ENCODE measurements at regions not wholly inside any gene's neighbourhood (a gene's known extent, or its start where the extent isn't known, plus 50 kb on each side); places are given as distances from the start of the nearest gene placed in this dataset.
"Not testable (repeated sequence)": the region's sequence is repeated elsewhere in the genome, so short reads cannot be mapped to it uniquely, and the experiment has no call there.

DNA sequence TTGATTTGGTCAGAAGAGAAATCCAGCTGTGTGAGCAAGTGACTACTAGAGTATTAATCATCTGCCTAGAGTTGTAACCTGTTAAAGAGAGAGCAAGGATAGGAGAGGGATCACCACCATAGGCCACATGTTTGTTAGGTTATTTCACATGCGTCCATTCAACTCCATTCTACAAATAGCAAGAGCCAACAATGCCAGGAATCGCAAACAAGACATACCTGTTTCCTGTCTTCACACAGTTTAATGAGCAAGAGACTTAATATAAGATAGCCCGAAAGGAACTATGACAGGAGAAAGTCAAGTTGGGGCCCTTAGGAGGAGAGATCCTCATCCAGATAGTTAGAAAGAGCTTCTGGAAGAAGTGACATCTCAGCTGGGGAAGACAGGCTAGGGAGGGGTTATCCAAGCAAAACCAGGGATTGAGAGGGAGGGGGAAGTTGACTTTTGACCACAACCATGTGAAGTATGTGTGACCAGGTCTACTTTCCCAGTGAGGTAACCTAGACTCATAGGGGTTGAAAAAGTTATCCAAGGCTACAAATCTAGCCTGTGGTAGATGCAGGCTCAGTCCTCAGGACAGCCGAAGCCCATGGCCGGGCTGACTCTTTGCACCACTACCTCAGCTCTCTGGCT lies 147.4 kb downstream of the ALDH8A1 start:
- DNase-seq (ENCODE audit: missing footprints) (no peak), ATAC-seq (no peak)
- intact Hi-C loops (cut with DNase I): no loop called here

- intact Hi-C loops (cut with DNase I): loop anchor here (5.0 kb wide), 1 partner anchor 105 kb away; no protein-coding TSS in a partner anchor
- DNase-seq (ENCODE audit: missing footprints) (no peak), ATAC-seq (peak; percentile 93)
Measured at GRCh38 chr6:134797400-134798113, 152.3 kb downstream of the ALDH8A1 start.

- intact Hi-C loops (cut with DNase I): loop anchor here (5.0 kb wide), 1 partner anchor 103 kb away; no protein-coding TSS in a partner anchor
- ATAC-seq (no peak), DNase-seq (ENCODE audit: missing footprints) (no peak)
Measured at GRCh38 chr6:134795691-134796090, 154.2 kb downstream of the ALDH8A1 start.

DNA sequence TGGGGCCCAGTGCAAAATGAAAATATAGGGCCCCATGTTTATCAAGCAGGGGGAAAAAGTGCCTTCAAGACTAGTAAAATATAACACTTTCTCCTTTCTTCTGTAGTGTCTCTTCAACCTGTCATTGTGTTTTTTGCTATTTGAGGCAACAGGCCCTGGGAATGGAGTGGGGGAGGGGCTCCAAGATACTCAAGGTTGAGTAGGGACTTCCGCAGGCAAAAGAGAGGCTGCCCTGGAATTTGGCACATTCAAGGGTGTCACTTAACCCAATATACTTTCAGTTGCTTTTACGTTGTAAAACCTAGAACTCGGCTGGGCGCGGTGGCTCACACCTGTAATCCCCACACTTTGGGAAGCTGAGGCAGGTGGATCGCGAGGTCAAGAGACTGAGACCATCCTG lies 154.9 kb downstream of the ALDH8A1 start:
- ATAC-seq: no peak

DNA sequence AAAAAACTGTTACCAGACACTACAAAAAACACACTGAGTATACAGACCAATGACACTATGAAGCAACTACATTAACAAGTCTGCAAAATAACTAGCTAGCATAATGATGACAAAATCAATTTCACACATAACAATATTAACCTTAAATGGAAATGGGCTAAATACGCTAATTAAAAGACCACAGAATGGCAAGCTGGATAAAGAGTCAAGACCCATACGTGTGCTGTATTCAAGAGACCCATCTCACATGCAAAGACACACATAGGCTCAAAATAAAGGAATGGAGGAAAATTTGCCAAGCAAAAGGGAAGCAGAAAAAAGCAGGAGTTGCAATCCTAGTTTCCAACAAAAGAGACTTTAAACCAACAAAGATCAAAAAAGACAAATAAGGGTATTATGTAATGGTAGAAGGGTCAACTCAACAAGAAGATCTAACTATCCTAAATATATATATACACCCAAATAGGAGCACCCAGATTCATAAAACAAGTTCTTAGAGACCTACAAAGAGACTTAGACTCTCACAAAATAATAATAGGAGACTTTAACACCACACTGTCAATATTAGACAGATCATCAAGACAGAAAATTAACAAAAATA lies 158.6 kb downstream of the ALDH8A1 start:
- ATAC-seq; intact Hi-C loops (cut with DNase I); DNase-seq (ENCODE audit: missing footprints): not testable (repeated sequence)

More for the DNA sequence above, 154.9 kb downstream of the ALDH8A1 start:
- intact Hi-C loops (cut with DNase I): loop anchor here (5.0 kb wide), 1 partner anchor 103 kb away; no protein-coding TSS in a partner anchor
- DNase-seq (ENCODE audit: missing footprints): no peak

DNA sequence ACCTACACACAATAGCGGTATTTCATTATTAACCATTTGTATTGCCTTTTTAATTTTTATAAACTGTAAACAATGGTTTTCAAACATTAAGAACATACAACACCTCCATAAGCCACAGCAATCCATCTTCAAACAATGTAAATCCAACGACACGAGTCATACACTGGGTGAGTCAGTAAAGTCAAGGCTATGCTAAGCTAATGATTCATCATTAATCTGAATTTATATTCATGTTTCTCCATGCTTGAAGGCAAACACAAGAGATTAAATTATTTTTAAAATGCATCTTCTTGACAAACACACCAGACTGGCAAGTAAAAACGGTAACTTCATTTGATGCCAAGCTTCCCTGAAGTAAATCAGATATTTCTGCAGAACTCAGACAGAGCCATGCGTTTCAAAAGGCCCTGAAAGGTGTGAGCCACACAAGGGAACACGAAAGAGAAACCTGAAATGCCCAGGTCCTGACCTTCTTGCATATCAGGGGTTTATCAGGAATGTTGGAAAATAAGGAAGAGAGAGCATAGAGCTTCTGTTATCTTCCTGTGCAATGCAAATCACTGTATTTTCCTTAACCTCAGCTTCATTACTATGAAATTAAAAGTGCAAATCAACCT lies 162.5 kb downstream of the ALDH8A1 start:
- intact Hi-C loops (cut with DNase I): no loop called here
- DNase-seq (ENCODE audit: missing footprints): no peak
- ATAC-seq: no peak

DNA sequence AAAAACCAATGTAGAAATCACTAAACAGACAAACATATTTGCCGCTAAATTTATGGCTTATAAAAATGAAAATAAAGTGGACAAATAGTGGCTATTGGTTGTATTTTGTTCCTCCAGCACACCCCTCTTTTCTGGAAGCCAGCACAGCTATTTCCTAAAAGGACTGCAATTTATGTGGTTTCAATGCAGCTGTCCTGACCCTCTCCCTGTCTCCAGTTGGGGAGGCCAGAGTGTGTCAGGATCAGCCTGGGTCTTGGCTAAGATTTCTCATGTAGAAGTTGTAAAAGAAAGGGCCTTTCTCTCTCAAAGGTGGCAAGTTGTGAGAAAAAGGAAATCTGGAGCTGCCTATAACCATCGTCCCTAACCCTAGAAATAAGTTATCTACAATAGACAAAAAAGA lies 165.6 kb downstream of the ALDH8A1 start:
- intact Hi-C loops (cut with DNase I): no loop called here
- no peak for ATAC-seq

DNA sequence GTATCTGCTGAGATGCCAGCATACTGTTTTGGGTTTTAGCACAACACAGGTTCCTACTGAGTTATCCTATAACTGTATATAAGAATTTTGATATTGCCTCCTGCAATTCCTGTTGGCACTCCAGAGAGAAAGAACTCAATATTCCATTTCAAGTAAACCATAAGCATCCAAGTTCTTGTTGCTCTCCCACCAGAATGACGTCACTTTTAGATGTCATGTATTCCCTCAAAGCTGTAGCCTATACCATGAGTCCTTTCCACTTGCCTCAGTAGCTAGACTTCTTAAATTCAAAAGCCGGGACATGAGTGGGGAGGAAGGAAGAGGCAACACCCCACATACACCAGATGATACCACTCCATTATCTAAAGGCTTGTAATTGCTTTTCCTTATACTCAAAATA lies 171.5 kb downstream of the ALDH8A1 start:
- ATAC-seq (no peak), DNase-seq (ENCODE audit: missing footprints) (no peak)
- intact Hi-C loops (cut with DNase I): no loop called here

More for the DNA sequence above, 165.6 kb downstream of the ALDH8A1 start:
- no peak for DNase-seq (ENCODE audit: missing footprints)

- no peak for DNase-seq (ENCODE audit: missing footprints)
Measured at GRCh38 chr6:134774201-134774638, 175.7 kb downstream of the ALDH8A1 start.

GRCh38 chr6:134772671-134773360 lies 177.1 kb downstream of the ALDH8A1 start:
- DNase-seq (ENCODE audit: missing footprints): no peak
- no peak for ATAC-seq
- intact Hi-C loops (cut with DNase I): no loop called here

More at GRCh38 chr6:134774201-134774638, 175.7 kb downstream of the ALDH8A1 start:
- no peak for ATAC-seq
- intact Hi-C loops (cut with DNase I): no loop called here

DNA sequence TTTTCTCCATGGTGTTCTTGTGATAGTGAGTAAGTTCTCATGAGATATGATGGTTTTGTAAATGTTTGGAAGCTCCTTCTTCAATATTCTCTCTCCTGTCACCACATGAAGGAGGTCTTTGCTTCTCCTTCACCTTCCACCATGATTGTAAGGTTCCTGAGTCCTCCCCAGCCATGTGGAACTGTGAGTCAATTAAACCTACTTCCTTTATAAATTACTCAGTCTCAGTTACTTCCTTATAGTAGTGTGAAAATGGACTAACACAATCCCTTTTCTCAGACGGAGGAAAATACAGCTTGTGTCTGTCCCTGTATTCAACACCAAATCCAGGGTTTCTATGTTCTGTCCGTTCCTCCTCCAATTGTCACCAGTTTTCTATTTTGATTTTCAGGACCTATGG lies 181.0 kb downstream of the ALDH8A1 start:
- DNase-seq (ENCODE audit: missing footprints) (no peak), ATAC-seq (no peak)
- intact Hi-C loops (cut with DNase I): no loop called here

- no peak for DNase-seq (ENCODE audit: missing footprints)
- intact Hi-C loops (cut with DNase I): no loop called here
- ATAC-seq: peak; percentile 75
Measured at GRCh38 chr6:134766497-134766896, 183.4 kb downstream of the ALDH8A1 start.

DNA sequence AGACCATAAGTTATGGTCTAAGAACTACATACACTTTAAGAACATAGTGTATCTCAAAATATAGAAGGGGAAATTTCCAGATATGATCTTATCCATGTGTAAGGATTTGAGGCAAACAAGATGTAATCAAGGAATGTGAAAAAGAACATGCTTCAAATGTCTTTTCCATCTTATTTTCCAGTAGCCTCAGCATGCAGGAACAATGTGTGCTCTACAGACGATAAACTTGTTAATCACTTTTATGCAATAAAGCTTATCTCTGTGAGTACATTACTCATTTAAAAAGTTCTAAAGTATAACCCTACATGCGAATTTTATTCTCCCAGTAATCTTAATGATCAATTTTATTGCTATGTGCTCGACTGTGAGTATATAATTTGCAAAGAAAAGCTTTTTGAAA lies 185.2 kb downstream of the ALDH8A1 start:
- DNase-seq (ENCODE audit: missing footprints): no peak
- no peak for ATAC-seq
- intact Hi-C loops (cut with DNase I): no loop called here

DNA sequence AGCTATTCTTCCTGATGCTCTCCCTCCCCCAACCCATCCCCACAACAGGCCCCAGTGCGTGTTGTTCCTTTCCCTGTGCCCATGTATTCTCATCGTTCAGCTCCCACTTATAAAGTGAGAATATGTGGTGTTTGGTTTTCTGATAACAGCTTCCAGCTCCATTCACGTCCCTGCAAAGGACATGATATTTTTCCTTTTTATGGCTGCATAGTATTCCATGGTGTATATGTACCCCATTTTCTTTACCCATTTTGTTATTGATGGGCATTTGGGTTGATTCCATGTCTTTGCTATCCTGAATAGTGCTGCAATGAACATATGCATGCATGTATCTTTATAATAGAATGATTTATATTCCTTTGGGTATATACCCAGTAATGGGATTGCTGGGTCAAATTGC lies 186.3 kb downstream of the ALDH8A1 start:
- intact Hi-C loops (cut with DNase I); DNase-seq (ENCODE audit: missing footprints); ATAC-seq: not testable (repeated sequence)

DNA sequence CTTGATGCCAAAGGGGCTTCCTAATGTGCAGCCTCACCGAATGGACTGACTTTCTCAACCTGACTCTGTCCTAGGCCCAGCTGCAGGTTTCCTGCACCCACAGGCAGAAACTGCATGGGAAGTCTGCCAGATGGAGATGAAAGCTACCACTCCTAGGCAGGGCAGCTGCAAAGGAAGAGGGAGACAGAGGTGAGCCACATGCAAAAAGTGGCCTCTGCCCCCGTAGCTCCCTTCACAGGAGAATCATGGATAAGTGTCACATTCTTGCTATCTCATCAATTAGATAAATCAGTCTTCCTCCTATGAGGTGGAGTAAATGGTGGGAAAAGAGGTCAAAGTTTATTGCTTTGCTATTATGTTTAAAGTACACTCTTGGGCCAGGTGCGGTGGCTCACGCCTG lies 191.3 kb downstream of the ALDH8A1 start:
- intact Hi-C loops (cut with DNase I): no loop called here
- ATAC-seq (no peak), DNase-seq (ENCODE audit: missing footprints) (no peak)

GRCh38 chr6:134757911-134758361 lies 192.0 kb downstream of the ALDH8A1 start:
- intact Hi-C loops (cut with DNase I): no loop called here
- no peak for DNase-seq (ENCODE audit: missing footprints)
- ATAC-seq: no peak

DNA sequence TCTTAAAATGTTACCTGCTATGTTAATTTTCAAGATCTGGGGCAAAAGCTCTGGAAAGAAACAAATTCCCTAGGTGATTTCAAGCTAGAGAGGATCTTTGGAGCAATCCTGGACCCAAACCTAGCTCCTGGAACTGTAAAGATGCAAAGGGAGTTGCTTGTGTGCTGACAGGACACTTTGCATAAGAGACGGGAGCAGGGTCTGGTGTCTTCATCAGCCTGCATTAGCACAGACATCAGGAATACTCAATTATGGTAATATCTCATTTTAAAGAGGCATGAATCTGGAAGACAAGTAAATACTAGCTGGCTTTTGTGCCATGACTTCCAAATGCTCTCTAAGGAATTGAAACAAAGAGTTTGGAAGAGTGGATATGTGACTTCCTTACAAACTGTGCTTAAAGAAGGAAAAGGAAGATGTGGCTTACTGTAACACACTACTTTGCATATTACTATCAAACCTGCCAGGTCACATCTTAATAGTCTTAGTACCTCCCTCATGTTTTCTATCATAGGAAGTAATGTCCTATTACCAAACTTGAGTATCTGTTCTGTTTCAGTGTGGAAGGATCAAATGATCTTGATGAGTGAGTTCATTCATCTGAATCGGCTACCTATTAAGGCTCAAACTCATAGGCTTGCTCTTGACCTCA lies 193.4 kb downstream of the ALDH8A1 start:
- no peak for ATAC-seq
- no peak for DNase-seq (ENCODE audit: missing footprints)
- intact Hi-C loops (cut with DNase I): no loop called here

GRCh38 chr6:134754013-134754690 lies 195.7 kb downstream of the ALDH8A1 start:
- ATAC-seq (no peak), DNase-seq (ENCODE audit: missing footprints) (no peak)
- intact Hi-C loops (cut with DNase I): no loop called here
